ENCODE measurements at regions not wholly inside any gene's neighbourhood (a gene's known extent, or its start where the extent isn't known, plus 50 kb on each side); places are given as distances from the start of the nearest gene placed in this dataset.

GRCh38 chr14:104271391-104271790, 133.0 kb downstream of the KIF26A start:
- DNase-seq (ENCODE audit: low spot score) = no peak
- TF ChIP-seq CTCF (IDR thresholded peaks at IDR 0.05) = no peak
- H3K36me3 Mint-ChIP-seq (ENCODE audit: low read depth) = no peaks in the 10 kb centered on the region
- H3K9me3 Mint-ChIP-seq (ENCODE audit: low read depth) = no peaks in the 10 kb centered on the region
- H3K27me3 Mint-ChIP-seq (ENCODE audit: low read depth) = peaks cover 8% of the 10 kb centered on the region
- no peaks in the 10 kb centered on the region for H3K4me1 Mint-ChIP-seq (ENCODE audit: low read depth)
- H3K4me3 Mint-ChIP-seq (ENCODE audit: unreplicated experiment) = no peak overlapping the region
- H3K27ac Mint-ChIP-seq (ENCODE audit: unreplicated experiment) = no peak overlapping the region

- H3K4me1 Mint-ChIP-seq (ENCODE audit: low read depth) = no peaks in the 10 kb centered on the region
- H3K4me3 Mint-ChIP-seq (ENCODE audit: unreplicated experiment) = no peak overlapping the region
- DNase-seq (ENCODE audit: low spot score) = no peak
- peaks cover 26% of the 10 kb centered on the region for H3K27me3 Mint-ChIP-seq (ENCODE audit: low read depth)
- no peak overlapping the region for H3K27ac Mint-ChIP-seq (ENCODE audit: unreplicated experiment)
- TF ChIP-seq CTCF (IDR thresholded peaks at IDR 0.05) = no peak
- no peaks in the 10 kb centered on the region for H3K9me3 Mint-ChIP-seq (ENCODE audit: low read depth)
- no peaks in the 10 kb centered on the region for H3K36me3 Mint-ChIP-seq (ENCODE audit: low read depth)
These were observed 136.4 kb downstream of the KIF26A start for GRCh38 chr14:104274806-104275205.

- Mint-ChIP-seq H3K27ac (ENCODE audit: unreplicated experiment) (no peak overlapping the region), H3K4me1 (ENCODE audit: low read depth) (no peaks in the 10 kb centered on the region), H3K27me3 (ENCODE audit: low read depth) (peaks cover 26% of the 10 kb centered on the region), H3K36me3 (ENCODE audit: low read depth) (no peaks in the 10 kb centered on the region), H3K9me3 (ENCODE audit: low read depth) (no peaks in the 10 kb centered on the region), H3K4me3 (ENCODE audit: unreplicated experiment) (no peak overlapping the region)
- peak; percentile 60 for DNase-seq (ENCODE audit: low spot score)
- TF ChIP-seq CTCF (IDR thresholded peaks at IDR 0.05) = no peak
These were observed 139.2 kb downstream of the KIF26A start for GRCh38 chr14:104277416-104278213.

GRCh38 chr14:104278214-104278534, 139.8 kb downstream of the KIF26A start:
- DNase-seq (ENCODE audit: low spot score) = peak; percentile 49
- Mint-ChIP-seq H3K9me3 (ENCODE audit: low read depth) (no peaks in the 10 kb centered on the region), H3K27me3 (ENCODE audit: low read depth) (peaks cover 28% of the 10 kb centered on the region), H3K27ac (ENCODE audit: unreplicated experiment) (no peak overlapping the region), H3K36me3 (ENCODE audit: low read depth) (no peaks in the 10 kb centered on the region), H3K4me1 (ENCODE audit: low read depth) (no peaks in the 10 kb centered on the region), H3K4me3 (ENCODE audit: unreplicated experiment) (no peak overlapping the region)
- no peak for TF ChIP-seq CTCF (IDR thresholded peaks at IDR 0.05)

GRCh38 chr14:104280085-104280901, 141.9 kb downstream of the KIF26A start:
- Mint-ChIP-seq H3K4me3 (ENCODE audit: unreplicated experiment) (no peak overlapping the region), H3K27ac (ENCODE audit: unreplicated experiment) (no peak overlapping the region), H3K36me3 (ENCODE audit: low read depth) (no peaks in the 10 kb centered on the region), H3K9me3 (ENCODE audit: low read depth) (no peaks in the 10 kb centered on the region), H3K4me1 (ENCODE audit: low read depth) (no peaks in the 10 kb centered on the region), H3K27me3 (ENCODE audit: low read depth) (peaks cover 20% of the 10 kb centered on the region)
- peak; percentile 81 for DNase-seq (ENCODE audit: low spot score)
- no peak for TF ChIP-seq CTCF (IDR thresholded peaks at IDR 0.05)

Data from chondrocyte (in vitro differentiated cells).